Glutamatergic neuron (in vitro differentiated cells): ENCODE measurements at regions not wholly inside any gene's neighbourhood (a gene's known extent, or its start where the extent isn't known, plus 50 kb on each side); places are given as distances from the start of the nearest gene placed in this dataset.

Experiments used
- DNase-seq: peaks from one replicate; pipeline ENCODE4 v3.0.0; 2022
- H3K27ac Mint-ChIP-seq: one replicate; pipeline ENCODE4 v1.8.0; 2020; ENCODE audit warnings: mild to moderate bottlenecking, mixed read lengths, inconsistent platforms; ENCODE audit not compliant: unreplicated experiment
- H3K27me3 Mint-ChIP-seq: one replicate; pipeline ENCODE4 v1.8.0; 2020; ENCODE audit warnings: mild to moderate bottlenecking, moderate library complexity, mixed read lengths, inconsistent platforms; ENCODE audit not compliant: unreplicated experiment
- H3K36me3 Mint-ChIP-seq: one replicate; pipeline ENCODE4 v1.8.0; 2020; ENCODE audit warnings: mild to moderate bottlenecking, mixed read lengths, inconsistent platforms; ENCODE audit not compliant: unreplicated experiment
- H3K4me1 Mint-ChIP-seq: one replicate; pipeline ENCODE4 v1.8.0; 2020; ENCODE audit warnings: mild to moderate bottlenecking, low read depth, mixed read lengths, inconsistent platforms; ENCODE audit not compliant: unreplicated experiment
- H3K4me3 Mint-ChIP-seq: one replicate; pipeline ENCODE4 v1.8.0; 2020; ENCODE audit warnings: mild to moderate bottlenecking, mixed read lengths, inconsistent platforms; ENCODE audit not compliant: unreplicated experiment
- H3K9me3 Mint-ChIP-seq: one replicate; pipeline ENCODE4 v1.8.0; 2020; ENCODE audit warnings: mild to moderate bottlenecking, moderate library complexity, mixed read lengths, inconsistent platforms; ENCODE audit not compliant: unreplicated experiment
- CTCF ChIP-seq: fragments of 200-600 bp; sonication (generic); IDR thresholded peaks from one replicate; pipeline ENCODE4 v1.5.0; 2021; ENCODE audit not compliant: partially characterized antibody, unreplicated experiment

GRCh38 chr20:51085769-51086168, 62.9 kb upstream of the KCNG1 start:
- TF ChIP-seq CTCF, result no peak
- H3K27me3 Mint-ChIP-seq, result peaks cover 3% of the 10 kb centered on the region
- H3K9me3 Mint-ChIP-seq, result no peaks in the 10 kb centered on the region
- H3K36me3 Mint-ChIP-seq, result no peaks in the 10 kb centered on the region
- no peak for DNase-seq
- no peak overlapping the region for H3K4me3 Mint-ChIP-seq
- peaks cover 1% of the 10 kb centered on the region for H3K4me1 Mint-ChIP-seq
- no peak overlapping the region for H3K27ac Mint-ChIP-seq

DNA sequence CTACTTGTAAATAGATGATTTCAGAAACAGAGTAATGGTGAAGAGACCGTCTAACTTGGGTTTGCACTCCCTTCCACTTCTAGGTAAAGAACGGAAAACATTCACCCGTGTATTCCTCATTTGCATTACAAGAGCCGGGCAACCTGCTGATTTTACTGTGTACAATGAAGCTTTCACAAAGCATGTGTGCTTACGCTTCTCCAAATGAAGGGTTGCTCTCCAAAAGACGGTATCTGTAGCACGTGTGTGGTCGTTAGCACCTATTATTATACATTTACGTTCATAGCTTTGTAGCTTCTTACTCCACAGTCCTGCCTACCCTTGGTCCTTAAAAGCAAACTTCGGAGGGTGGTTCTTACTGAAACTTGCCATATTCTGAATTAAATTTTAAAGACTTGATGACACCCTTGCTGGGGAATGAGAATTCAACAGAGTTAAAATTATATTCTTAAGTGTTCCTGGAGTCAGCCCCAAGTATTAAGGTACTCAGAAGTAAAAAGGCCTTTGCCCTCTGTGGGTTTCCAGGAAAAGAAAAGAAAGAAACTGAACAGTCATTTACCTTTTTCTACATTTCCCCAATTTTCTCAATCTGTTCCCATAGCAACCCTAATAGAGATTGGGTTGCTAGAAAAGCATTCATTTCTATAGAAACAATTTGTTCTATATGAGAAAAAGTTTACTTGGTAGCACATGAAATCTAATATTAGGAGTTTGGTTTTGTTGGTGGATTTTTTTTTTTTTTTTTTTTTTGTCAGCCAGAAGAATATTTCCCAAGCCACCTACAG, 61.9 kb upstream of the KCNG1 start:
- Mint-ChIP-seq H3K4me1 (peaks cover 1% of the 10 kb centered on the region), H3K27ac (no peak overlapping the region), H3K9me3 (no peaks in the 10 kb centered on the region), H3K36me3 (no peaks in the 10 kb centered on the region), H3K4me3 (no peak overlapping the region), H3K27me3 (peaks cover 3% of the 10 kb centered on the region)
- no peak for DNase-seq
- no peak for TF ChIP-seq CTCF

DNA sequence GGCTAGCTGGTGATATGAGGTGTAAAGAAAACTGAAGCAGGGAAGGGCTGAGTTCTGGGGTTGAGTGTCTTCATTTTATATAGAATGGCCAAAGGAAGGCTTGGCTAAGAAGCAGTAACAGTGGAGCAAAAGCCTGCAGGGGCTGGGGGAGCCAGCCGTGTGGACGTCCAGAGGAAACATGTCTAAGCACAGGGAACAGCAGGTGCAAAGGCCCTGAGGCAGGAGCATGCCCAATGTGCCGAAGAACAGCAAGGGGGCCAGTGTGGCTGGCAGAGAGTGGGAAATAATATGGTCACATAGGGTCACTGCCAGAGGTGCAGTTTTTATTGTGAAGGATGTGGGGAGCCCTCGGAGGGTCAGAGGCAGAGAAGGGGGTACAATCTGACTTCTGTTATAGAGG, 60.5 kb upstream of the KCNG1 start:
- Mint-ChIP-seq H3K4me3 (no peak overlapping the region), H3K9me3 (peaks cover 2% of the 10 kb centered on the region), H3K4me1 (no peaks in the 10 kb centered on the region), H3K27me3 (peaks cover 3% of the 10 kb centered on the region), H3K36me3 (no peaks in the 10 kb centered on the region), H3K27ac (no peak overlapping the region)
- DNase-seq, result no peak
- TF ChIP-seq CTCF, result no peak

DNA sequence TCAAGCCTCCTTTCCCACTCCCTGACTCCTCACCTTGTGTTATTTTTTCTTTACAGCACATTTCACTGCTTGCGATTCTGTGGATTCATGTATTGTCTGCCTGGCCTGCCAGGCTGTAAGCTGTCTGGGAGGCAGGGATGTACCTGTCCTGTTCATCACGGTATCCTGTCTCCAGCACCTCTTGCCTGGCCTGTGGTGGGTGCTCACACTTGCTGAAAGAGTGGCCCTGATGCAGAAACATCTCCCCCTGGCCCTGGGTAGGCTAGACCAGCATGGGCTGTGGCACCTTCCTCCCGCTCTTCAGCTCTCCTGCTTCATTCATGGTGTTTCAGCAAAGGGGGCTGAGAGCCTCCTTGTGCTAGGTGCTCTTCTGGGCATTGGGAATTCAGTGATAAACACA, 60.1 kb upstream of the KCNG1 start:
- H3K27ac Mint-ChIP-seq, result no peak overlapping the region
- peaks cover 3% of the 10 kb centered on the region for H3K27me3 Mint-ChIP-seq

More for the DNA sequence above, 60.1 kb upstream of the KCNG1 start:
- Mint-ChIP-seq H3K4me3 (no peak overlapping the region), H3K9me3 (peaks cover 2% of the 10 kb centered on the region), H3K4me1 (no peaks in the 10 kb centered on the region), H3K36me3 (no peaks in the 10 kb centered on the region)
- TF ChIP-seq CTCF, result no peak
- no peak for DNase-seq
